ENCODE measurements at regions not wholly inside any gene's neighbourhood (a gene's known extent, or its start where the extent isn't known, plus 50 kb on each side); places are given as distances from the start of the nearest gene placed in this dataset.

DNA sequence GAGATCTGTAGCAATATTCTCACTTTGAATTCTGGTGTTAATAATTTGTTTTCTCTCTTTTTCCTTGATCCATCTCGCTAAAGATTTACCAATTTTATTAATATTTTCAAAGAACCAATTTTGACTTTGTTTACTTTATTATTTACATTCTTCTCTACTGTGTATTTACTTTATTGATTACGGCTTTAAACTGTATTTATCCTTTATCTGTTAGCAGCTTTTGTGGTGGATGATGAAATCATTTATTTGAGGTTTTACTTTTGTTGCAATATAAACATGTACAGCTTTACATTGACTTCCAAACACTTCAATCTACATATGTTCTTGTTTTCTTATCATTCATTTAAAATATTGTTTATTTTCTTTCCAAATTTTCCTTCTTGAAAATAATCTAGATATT, 719.9 kb downstream of the ADCYAP1 start:
- Histone ChIP-seq H3K27me3 (ENCODE audit: insufficient read depth, poor library complexity, severe bottlenecking) (no peaks in the 10 kb centered on the region), H3K4me3 (replicated peaks; ENCODE audit: insufficient read depth, low read length) (no peak overlapping the region), H3K27ac (replicated peaks) (no peak overlapping the region)
- TF ChIP-seq, protein P1, sequence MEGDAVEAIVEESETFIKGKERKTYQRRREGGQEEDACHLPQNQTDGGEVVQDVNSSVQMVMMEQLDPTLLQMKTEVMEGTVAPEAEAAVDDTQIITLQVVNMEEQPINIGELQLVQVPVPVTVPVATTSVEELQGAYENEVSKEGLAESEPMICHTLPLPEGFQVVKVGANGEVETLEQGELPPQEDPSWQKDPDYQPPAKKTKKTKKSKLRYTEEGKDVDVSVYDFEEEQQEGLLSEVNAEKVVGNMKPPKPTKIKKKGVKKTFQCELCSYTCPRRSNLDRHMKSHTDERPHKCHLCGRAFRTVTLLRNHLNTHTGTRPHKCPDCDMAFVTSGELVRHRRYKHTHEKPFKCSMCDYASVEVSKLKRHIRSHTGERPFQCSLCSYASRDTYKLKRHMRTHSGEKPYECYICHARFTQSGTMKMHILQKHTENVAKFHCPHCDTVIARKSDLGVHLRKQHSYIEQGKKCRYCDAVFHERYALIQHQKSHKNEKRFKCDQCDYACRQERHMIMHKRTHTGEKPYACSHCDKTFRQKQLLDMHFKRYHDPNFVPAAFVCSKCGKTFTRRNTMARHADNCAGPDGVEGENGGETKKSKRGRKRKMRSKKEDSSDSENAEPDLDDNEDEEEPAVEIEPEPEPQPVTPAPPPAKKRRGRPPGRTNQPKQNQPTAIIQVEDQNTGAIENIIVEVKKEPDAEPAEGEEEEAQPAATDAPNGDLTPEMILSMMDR (IDR thresholded peaks at IDR 0.05; ENCODE audit: insufficient read depth, low read length), result no peak
- TF ChIP-seq POLR2AphosphoS5 (IDR thresholded peaks at IDR 0.05; ENCODE audit: low read depth), result no peak
- TF ChIP-seq, protein P2, sequence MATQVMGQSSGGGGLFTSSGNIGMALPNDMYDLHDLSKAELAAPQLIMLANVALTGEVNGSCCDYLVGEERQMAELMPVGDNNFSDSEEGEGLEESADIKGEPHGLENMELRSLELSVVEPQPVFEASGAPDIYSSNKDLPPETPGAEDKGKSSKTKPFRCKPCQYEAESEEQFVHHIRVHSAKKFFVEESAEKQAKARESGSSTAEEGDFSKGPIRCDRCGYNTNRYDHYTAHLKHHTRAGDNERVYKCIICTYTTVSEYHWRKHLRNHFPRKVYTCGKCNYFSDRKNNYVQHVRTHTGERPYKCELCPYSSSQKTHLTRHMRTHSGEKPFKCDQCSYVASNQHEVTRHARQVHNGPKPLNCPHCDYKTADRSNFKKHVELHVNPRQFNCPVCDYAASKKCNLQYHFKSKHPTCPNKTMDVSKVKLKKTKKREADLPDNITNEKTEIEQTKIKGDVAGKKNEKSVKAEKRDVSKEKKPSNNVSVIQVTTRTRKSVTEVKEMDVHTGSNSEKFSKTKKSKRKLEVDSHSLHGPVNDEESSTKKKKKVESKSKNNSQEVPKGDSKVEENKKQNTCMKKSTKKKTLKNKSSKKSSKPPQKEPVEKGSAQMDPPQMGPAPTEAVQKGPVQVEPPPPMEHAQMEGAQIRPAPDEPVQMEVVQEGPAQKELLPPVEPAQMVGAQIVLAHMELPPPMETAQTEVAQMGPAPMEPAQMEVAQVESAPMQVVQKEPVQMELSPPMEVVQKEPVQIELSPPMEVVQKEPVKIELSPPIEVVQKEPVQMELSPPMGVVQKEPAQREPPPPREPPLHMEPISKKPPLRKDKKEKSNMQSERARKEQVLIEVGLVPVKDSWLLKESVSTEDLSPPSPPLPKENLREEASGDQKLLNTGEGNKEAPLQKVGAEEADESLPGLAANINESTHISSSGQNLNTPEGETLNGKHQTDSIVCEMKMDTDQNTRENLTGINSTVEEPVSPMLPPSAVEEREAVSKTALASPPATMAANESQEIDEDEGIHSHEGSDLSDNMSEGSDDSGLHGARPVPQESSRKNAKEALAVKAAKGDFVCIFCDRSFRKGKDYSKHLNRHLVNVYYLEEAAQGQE (IDR thresholded peaks at IDR 0.05; ENCODE audit: insufficient replicate concordance, low read depth), result no peak
- no peak for TF ChIP-seq SPI1 (IDR thresholded peaks at IDR 0.05; ENCODE audit: borderline replicate concordance, low read depth)
- TF ChIP-seq GABPA (IDR thresholded peaks at IDR 0.05; ENCODE audit: low read depth), result no peak
- DNase-seq (ENCODE audit: low read depth in 1 of 2, low spot score in 1 of 2), result no peak

DNA sequence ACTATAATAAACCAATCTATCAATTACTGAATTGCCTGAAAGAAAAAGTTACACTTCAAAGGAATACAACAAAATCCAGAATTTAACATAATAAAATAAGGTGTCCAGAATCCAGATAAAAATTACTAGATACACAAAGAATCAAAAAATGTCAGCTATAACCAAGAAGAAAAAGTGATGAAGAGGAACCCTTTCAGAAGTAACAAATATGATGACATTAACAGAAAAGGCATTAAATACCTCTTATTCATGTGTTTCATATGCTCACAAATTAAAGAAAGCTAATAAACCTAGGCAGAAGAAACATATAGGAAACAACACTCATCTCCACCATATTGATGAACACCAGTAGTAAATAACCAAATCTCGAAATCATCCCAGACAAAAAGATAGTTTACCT, 722.8 kb downstream of the ADCYAP1 start:
- Histone ChIP-seq H3K4me3 (replicated peaks; ENCODE audit: insufficient read depth, low read length) (no peak overlapping the region), H3K27me3 (ENCODE audit: insufficient read depth, poor library complexity, severe bottlenecking) (no peaks in the 10 kb centered on the region), H3K27ac (replicated peaks) (no peak overlapping the region)
- DNase-seq (ENCODE audit: low read depth in 1 of 2, low spot score in 1 of 2), result no peak
- TF ChIP-seq SPI1 (IDR thresholded peaks at IDR 0.05; ENCODE audit: borderline replicate concordance, low read depth) (no peak), GABPA (IDR thresholded peaks at IDR 0.05; ENCODE audit: low read depth) (no peak), POLR2AphosphoS5 (IDR thresholded peaks at IDR 0.05; ENCODE audit: low read depth) (no peak)
- TF ChIP-seq, protein P2 (IDR thresholded peaks at IDR 0.05; ENCODE audit: insufficient replicate concordance, low read depth), result no peak
- TF ChIP-seq, protein P1 (IDR thresholded peaks at IDR 0.05; ENCODE audit: insufficient read depth, low read length), result no peak

DNA sequence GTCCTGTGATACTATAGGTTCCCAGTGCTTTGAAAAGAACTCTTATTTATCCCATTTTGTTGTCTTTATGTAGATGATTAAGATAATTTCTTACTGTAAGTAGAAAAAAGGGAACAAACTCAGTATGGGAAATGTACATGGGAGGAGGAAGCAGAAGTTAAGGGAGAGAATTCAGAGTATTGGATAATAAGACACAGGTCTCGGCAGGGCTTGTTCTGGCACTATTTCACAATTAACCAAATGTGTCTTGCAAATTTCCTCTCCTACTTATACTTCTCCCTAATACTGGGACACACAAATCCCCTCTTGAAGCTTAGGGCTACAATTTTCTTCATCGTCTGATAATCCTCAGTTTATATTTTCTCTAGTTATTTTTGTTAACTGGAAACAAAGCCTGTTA, 744.0 kb downstream of the ADCYAP1 start:
- H3K27me3 ChIP-seq (ENCODE audit: insufficient read depth, poor library complexity, severe bottlenecking), result no peaks in the 10 kb centered on the region
- H3K4me3 ChIP-seq (replicated peaks; ENCODE audit: insufficient read depth, low read length), result no peak overlapping the region
- TF ChIP-seq, protein P1 (IDR thresholded peaks at IDR 0.05; ENCODE audit: insufficient read depth, low read length), result no peak
- TF ChIP-seq POLR2AphosphoS5 (IDR thresholded peaks at IDR 0.05; ENCODE audit: low read depth) (no peak), SPI1 (IDR thresholded peaks at IDR 0.05; ENCODE audit: borderline replicate concordance, low read depth) (peak; percentile 44; the same call in 1 of the 2 replicates)
- DNase-seq (ENCODE audit: low read depth in 1 of 2, low spot score in 1 of 2), result peak in 1 of 2 experiments; percentile 78
- H3K27ac ChIP-seq (replicated peaks), result peak overlapping the region; percentile 49

DNA sequence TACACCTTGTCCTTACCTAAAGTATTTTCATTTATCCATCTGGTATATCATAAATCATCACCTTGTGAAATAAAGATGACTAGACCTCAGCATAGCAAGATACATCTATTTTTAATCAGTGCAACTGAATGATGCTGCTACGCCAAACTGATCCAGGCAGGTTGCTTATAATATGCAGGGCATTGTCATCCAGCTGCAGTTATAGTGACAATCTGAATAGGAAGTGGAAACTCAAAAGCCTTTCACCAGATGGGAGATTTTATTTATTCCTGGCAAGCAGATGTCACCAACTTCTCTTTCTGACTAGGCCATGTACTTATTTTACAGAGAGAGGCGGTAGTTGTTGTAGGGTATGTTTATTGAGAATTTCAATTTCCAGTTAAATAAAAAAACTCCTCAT, 747.3 kb downstream of the ADCYAP1 start:
- H3K27ac ChIP-seq (replicated peaks), result no peak overlapping the region
- no peaks in the 10 kb centered on the region for H3K27me3 ChIP-seq (ENCODE audit: insufficient read depth, poor library complexity, severe bottlenecking)
- no peak overlapping the region for H3K4me3 ChIP-seq (replicated peaks; ENCODE audit: insufficient read depth, low read length)
- DNase-seq (ENCODE audit: low read depth in 1 of 2, low spot score in 1 of 2), result no peak
- TF ChIP-seq, protein P1 (IDR thresholded peaks at IDR 0.05; ENCODE audit: insufficient read depth, low read length), result no peak
- TF ChIP-seq, protein P2 (IDR thresholded peaks at IDR 0.05; ENCODE audit: insufficient replicate concordance, low read depth), result no peak
- TF ChIP-seq SPI1 (IDR thresholded peaks at IDR 0.05; ENCODE audit: borderline replicate concordance, low read depth), result peak; percentile 35; the same call in 1 of the 2 replicates

Measured in HL-60 (cell line).